Effector CD4-positive, alpha-beta T cell (primary cell): ENCODE measurements at regions not wholly inside any gene's neighbourhood (a gene's known extent, or its start where the extent isn't known, plus 50 kb on each side); places are given as distances from the start of the nearest gene placed in this dataset.
A peak's percentile ranks its signal among the peaks of the same experiment; 100 is the strongest.
"Not testable (repeated sequence)": the region's sequence is repeated elsewhere in the genome, so short reads cannot be mapped to it uniquely, and the experiment has no call there.

Experiments used
- DNase-seq: peaks from one replicate; pipeline ENCODE4 v3.0.0-alpha.2; 2020

- not testable (repeated sequence) for DNase-seq
Measured at GRCh38 chr4:49229243-49229642, 243.2 kb downstream of the CWH43 start.

- not testable (repeated sequence) for DNase-seq
Measured at GRCh38 chr4:49229713-49230112, 243.6 kb downstream of the CWH43 start.

- not testable (repeated sequence) for DNase-seq
Measured at GRCh38 chr4:49233346-49233745, 247.3 kb downstream of the CWH43 start.

GRCh38 chr4:49233749-49234148, 247.7 kb downstream of the CWH43 start:
- not testable (repeated sequence) for DNase-seq

GRCh38 chr4:49234382-49234781, 248.3 kb downstream of the CWH43 start:
- DNase-seq, result not testable (repeated sequence)

DNA sequence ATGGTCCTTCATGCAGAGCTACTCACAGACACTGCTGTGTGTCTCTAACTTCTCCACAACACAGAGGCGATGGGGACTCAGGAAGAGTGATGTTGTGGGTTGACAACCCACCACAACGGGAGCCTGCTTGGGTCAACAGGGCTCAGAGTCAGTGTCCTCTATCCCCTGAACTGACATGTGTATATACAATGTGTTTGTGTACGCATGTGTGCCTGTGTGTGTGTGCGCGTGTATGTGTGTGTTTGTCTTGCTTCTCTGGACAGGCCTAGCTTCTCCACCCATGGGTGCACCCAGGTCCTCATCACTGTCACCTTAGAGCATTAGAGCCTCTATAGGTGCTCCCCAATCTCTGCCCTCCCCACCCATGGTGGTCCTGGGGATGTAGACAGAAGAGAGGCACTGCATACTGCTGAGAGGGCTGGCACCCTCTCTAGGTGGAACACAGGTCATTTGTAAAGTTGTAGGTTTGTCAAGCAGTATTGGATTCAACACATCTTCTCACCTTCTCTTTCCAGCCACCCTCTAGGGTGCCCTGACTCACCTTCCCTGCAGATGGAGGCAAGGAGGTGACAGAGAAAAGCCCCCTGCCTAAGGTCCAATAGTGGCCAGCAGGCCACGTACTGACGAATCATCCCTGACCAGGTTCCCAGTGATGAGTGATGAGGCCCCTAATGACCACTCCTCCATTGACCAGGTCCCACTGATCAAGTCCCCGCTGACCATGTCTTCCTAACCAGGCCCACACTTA, 249.5 kb downstream of the CWH43 start:
- not testable (repeated sequence) for DNase-seq

- DNase-seq, result not testable (repeated sequence)
Measured at GRCh38 chr4:49236474-49236873, 250.4 kb downstream of the CWH43 start.

DNA sequence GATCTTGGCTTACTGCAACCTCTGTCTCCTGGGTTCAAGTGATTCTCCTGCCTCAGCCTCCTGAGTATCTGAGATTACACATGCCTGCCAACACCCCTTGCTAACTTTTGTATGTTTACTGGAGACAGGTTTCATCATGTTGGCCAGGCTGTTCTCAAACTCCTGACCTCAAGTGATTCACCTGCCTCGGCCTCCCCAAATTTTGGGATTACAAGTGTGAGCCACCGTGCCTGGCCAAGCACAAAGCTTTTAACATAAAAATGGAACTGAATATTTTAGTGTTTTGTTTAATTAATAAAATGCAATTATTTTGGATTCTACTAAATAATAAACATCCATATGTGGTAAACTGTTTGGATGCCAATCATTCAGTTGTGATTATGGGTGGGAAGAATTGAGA, 255.2 kb downstream of the CWH43 start:
- DNase-seq, result not testable (repeated sequence)

DNA sequence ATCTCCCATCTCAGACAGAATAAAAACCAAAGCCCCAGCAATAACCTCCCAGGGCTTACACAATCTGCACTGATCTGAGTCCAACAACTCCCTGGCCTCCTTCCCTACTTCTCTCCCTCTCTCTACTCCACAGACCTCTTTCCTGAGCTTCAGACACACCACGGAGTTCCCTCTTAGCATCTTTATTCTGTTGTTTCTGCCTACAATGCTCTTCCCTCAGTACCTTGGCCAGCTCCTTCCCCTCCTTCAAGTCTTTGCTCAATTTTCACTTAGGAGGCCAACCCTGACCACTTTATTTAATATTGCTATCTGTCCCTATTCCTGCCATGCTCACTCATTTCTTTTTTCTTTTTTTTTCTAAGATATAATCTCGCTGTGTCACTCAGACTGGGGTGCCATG, 276.7 kb downstream of the CWH43 start:
- DNase-seq, result not testable (repeated sequence)

DNA sequence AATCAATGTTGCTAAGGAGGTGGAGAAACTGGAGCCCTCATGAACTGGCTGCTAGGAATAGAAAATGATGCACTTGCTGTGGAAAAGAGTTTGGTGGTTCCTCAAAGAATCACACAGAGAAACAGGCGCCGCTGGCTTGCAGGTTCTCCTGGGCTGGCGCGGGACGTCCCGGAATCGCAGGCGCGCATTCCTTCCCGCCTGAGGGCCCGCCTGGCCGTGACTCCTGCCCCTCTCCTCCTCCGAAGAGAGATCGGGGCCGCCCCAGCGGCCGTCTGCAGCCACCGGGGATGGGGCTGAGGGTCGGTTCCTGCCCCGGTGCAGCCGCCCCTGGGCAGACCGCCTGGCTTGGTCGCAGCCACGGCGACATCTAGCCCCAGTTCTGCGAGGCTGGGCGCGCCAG, 284.4 kb downstream of the CWH43 start:
- not testable (repeated sequence) for DNase-seq

DNA sequence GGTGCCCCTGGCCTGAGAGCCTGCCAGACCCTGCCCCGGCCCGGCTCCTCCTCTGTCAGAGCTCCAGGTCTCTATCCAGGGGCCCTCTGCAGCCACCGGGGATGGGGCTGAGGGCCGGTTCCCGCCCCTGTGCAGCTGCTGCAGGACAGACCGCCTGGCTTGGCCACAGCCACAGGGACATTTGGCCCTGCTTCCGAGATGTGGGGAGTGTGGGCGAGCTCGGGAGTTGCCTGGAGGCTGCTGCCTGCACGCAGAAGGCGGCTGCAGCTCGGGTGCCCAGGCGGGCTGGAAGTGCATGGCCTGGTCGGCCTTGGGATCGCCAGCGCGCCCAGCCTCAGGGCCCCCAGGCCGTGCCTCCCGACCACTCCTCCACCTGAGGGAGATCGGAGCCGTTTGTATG, 284.8 kb downstream of the CWH43 start:
- not testable (repeated sequence) for DNase-seq

DNA sequence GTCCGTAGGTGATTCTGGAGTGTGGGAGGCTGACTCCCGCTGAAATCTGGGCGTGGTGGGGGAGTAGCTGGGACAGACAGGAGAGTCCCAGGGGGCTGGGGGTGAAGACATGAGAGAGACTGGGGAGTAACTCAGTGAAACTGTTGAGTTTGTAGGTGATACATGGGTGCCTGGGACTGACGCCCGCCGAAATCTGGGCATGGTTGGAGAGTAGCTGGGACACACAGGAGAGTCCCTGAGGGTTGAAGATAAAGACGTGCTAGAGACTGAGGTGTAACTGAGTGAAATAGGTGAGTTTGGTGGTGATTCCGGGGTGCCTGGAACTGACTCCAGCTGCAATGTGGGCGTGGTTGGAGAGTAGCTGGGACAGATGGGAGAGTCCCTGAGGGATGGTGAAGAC, 299.8 kb downstream of the CWH43 start:
- not testable (repeated sequence) for DNase-seq

GRCh38 chr4:49286926-49287745, 301.1 kb downstream of the CWH43 start:
- peak; percentile 23 for DNase-seq

DNA sequence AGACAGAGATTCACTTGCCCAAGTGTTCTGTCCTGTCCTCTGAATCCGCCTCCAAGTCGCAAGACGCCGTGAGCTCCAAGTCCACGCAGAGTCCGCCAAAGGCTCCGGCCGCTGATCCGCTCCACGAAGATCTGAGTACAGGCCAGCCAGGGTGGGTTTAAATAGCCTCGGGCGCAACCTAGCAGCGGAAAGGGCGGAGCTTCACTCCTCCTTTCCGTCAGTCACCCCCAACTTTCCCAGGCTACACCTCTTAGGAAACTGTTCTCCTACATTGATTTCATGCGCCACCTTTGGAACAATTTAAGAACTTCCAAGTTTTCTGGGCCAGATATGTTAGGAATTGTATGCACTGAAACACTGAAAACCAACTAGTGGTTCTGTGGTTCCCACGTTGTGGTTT, 301.8 kb downstream of the CWH43 start:
- DNase-seq, result peak; percentile 13

DNA sequence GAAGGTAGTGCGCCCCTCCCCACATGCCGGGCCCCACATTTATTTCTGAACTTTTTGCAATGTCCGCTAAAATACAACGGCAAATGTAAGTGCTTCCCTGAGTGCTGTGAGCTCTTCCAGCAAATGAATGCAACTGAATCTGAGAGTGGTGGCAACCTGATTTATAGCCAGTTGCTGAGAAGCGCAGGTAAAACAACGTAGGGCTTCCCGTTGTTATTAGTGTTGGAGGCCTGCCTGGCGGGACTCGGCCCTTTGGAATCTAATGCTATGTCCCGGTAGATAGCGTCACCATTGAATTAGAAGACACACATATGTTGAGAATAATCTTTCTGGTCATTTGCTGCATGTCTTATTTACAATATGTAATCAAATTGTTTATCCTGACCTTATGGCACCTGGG, 302.7 kb downstream of the CWH43 start:
- DNase-seq, result peak; percentile 5

GRCh38 chr4:49314815-49315214, 328.7 kb downstream of the CWH43 start:
- not testable (repeated sequence) for DNase-seq

- DNase-seq, result not testable (repeated sequence)
Measured at GRCh38 chr4:49320725-49321410, 334.8 kb downstream of the CWH43 start.

- not testable (repeated sequence) for DNase-seq
Measured at GRCh38 chr4:49321511-49322300, 335.6 kb downstream of the CWH43 start.

DNA sequence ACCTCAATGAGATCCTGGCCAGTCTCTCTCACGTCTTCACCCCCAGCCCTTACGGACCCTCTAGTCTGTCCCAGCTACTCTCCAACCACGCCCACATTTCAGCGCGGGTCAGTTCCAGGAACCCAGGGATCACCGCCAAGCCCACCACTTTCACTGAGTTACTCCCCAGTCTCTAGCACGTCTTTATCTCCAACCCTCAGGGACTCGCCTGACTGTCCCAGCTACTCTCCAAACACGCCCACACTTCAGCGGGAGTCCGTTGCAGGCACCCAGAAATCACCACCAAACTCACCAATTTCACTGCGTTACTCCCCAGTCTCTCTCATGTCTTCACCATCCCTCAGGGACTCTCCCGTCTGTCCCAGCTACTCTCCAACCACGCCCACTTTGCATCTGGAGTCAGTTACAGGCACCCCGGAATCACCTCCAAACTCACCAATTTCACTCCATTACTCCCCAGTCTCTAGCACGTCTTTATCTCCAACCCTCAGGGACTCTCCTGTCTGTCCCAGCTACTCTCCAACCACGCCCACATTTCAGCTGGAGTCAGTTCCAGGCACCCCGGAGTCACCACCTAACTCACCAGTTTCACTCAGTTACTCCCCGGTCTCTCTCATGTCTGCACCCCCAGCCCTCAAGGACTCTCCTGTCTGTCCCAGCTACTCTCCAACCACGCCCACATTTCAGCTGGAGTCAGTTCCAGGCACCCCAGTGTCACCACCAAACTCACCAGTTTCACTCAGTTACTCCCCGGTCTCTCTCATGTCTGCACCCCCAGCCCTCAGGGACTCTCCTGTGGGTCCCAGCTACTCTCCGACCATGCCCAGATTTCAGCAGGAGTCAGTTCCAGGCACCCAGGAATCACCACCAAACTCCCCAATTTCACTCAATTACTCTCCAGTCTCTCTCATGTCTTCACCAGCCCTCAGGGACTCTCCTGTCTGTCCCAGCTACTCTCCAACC, 336.8 kb downstream of the CWH43 start:
- not testable (repeated sequence) for DNase-seq

DNA sequence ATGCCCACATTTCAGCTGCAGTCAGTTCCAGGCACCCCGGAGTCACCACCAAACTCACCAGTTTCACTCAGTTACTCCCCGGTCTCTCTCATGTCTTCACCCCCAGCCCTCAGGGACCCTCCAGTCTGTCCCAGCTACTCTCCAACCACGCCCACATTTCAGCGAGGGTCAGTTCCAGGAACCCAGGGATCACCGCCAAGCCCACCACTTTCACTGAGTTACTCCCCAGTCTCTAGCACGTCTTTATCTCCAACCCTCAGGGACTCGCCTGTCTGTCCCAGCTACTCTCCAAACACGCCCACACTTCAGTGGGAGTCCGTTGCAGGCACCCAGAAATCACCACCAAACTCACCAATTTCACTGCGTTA, 337.5 kb downstream of the CWH43 start:
- not testable (repeated sequence) for DNase-seq
